NCI-H748 (cell line): ENCODE measurements at regions not wholly inside any gene's neighbourhood (a gene's known extent, or its start where the extent isn't known, plus 50 kb on each side); places are given as distances from the start of the nearest gene placed in this dataset.

Experiments used
- DNase-seq: peaks from one replicate; lab custom pipeline; 2025; ENCODE audit not compliant: unreplicated experiment; lab: John Stamatoyannopoulos, UW

DNA sequence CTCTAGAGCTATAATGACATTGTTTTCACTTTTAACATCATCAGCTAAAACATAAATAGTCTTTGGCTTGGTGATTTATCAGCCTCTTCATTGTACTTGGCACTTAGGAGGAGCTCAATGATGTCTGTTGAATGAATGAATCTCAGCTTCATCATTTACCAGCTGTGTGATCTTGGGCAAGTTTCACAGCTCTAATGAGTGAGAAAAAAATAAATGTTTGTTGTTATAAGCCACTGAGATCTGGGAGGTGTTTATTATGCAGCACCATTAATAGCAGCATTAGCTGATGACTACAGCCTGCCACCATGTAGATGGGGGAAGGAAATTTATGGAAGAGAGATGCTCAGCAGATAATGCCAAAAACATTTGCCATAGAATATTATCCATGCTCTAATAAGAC is 63.6 kb upstream of the C1QTNF7 start:
- no peak for DNase-seq

DNA sequence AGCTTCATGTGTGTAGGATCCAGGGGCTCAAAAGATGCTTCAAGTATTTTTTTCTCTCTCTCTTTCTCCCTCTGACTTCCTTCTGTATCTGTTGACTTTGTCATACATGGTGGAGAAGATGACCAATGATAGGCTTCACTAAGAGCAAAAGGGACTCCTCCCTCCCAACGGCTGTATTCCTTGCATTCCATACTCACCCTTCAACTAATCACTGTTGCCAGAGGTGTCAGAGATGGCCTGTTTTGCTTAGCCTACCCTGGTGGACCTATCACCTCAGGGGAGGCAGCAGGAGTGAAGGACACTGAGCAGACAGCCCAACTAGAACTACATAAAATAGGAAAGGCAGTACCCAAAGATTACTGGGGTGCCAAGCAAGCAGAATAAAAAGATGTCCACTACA is 62.2 kb upstream of the C1QTNF7 start:
- DNase-seq, result no peak

- no peak for DNase-seq
These were observed 61.1 kb upstream of the C1QTNF7 start for GRCh38 chr4:15366721-15367120.

- no peak for DNase-seq
These were observed 59.0 kb upstream of the C1QTNF7 start for GRCh38 chr4:15368856-15369255.

DNA sequence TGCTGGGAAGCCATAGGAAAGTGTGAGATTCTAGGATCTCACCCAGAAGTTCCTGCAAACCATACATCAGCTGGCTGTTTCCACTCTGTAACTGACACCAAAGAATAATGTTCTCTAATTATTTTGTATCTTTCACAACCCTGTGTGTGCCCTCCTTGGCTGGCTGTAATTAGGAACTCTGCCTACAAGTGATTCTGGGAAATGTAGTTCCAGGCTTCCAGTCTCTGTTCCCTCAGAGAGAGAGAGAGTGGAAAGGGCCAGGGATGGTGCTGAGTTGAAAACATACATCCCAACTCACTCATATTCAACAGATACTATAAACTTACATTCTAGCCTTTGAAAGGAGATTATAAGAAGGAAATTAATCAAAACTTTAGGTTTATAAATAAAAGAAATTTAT is 57.5 kb upstream of the C1QTNF7 start:
- no peak for DNase-seq

GRCh38 chr4:15373363-15373762 is 54.5 kb upstream of the C1QTNF7 start:
- DNase-seq, result no peak

DNA sequence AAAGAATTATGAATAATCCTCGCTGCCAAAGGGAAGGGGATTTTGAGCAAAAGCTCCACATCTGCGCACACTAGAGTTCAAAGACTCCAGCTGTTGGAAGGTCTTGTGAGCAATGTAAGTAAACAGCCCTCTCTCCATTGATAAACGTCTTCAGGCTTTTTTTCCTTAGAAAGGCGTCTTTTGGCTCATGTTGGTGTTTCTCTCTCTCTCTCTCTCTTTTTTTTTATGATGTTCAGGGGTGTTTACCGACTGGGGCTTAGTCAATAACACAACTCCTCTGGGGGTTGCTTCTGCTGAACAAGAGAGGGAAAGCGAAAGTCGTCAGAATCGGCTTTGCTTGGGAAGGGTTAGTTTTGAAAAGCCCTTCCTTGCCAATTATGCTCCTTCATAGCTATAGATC is 53.2 kb upstream of the C1QTNF7 start:
- DNase-seq, result no peak

GRCh38 chr4:15375667-15376066 is 52.2 kb upstream of the C1QTNF7 start:
- no peak for DNase-seq

- no peak for DNase-seq
These were observed 51.7 kb upstream of the C1QTNF7 start for GRCh38 chr4:15376145-15376544.

GRCh38 chr4:15376594-15376993 is 51.2 kb upstream of the C1QTNF7 start:
- no peak for DNase-seq
